K562 (cell line): ENCODE measurements at regions not wholly inside any gene's neighbourhood (a gene's known extent, or its start where the extent isn't known, plus 50 kb on each side); places are given as distances from the start of the nearest gene placed in this dataset.

Experiments
- ATAC-seq: fragments of 200-7000 bp; cut with Tn5 transposase; 3 replicates; pipeline ENCODE4 v1.9.1; 2020; ENCODE audit warnings: moderate library complexity
- BruUV-seq: library from RNA; stranded (reverse); fragments of 400-500 nt; replicated peaks from 2 replicates; lab custom pipeline; 2021; lab: Mats Ljungman, UMichigan
- CTCF ChIA-PET: fragments of 300-600 bp; formaldehyde crosslinking; extraction: SDS; loops from one replicate; lab custom pipeline; 2021; ENCODE audit warnings: low intra/inter-chr PET ratio; lab: Yijun Ruan, JAX
- POLR2A ChIA-PET: fragments of 300-600, 350-650 bp; sonication (Branson Sonifier 250); formaldehyde crosslinking; extraction: SDS; loops from one replicate; lab custom pipeline; 2021; ENCODE audit warnings: antibody characterized with exemption, inconsistent platforms; lab: Yijun Ruan, JAX
- DNase-seq, 4 experiments: peaks; one replicate each; pipeline versions ENCODE4 v3.0.0 to v3.0.0-alpha.2; 2011 to 2018; ENCODE audit warnings: low spot score in 3 of 4, mixed read lengths in 3 of 4; ENCODE audit errors: extremely low read depth in 1 of 4
- FAIRE-seq: peaks from 2 replicates; lab custom pipeline; 2011; peaks lifted over from hg19 to GRCh38; lab: Jason Lieb, UNC
- H2AFZ ChIP-seq: 2 replicates; pipeline ENCODE4 v1.6.0; 2011; ENCODE audit warnings: low read depth, low read length, control low read depth, inconsistent platforms
- H3K27ac ChIP-seq: fragments of 200-600 bp; 3 replicates; pipeline ENCODE4 v1.8.0; 2011; ENCODE audit warnings: low read depth, mild to moderate bottlenecking, control low read depth, inconsistent platforms, low read length, moderate library complexity, mixed read lengths; ENCODE audit errors: extremely low read depth
- H3K27me3 ChIP-seq, 2 experiments: fragments of 300-600 bp in 1 of 2; 2 replicates in 1 of 2; 3 replicates in 1 of 2; pipeline versions ENCODE4 v1.6.0 to v1.8.0; 2011; ENCODE audit warnings: inconsistent platforms in 2 of 2, low read length in 2 of 2, mild to moderate bottlenecking in 1 of 2, mixed read lengths in 1 of 2, moderate library complexity in 1 of 2; ENCODE audit not compliant: control insufficient read depth in 2 of 2, insufficient read depth in 2 of 2
- H3K36me3 ChIP-seq: fragments of 300-600 bp; 3 replicates; pipeline ENCODE4 v1.8.0; 2011; ENCODE audit warnings: mild to moderate bottlenecking, low read length, inconsistent platforms; ENCODE audit not compliant: control insufficient read depth, insufficient read depth
- H3K4me1 ChIP-seq, 2 experiments: fragments of 200-600 bp in 1 of 2; replicated peaks in 1 of 2; 2 replicates in 1 of 2; 3 replicates in 1 of 2; pipeline versions ENCODE4 v1.5.1 to v1.8.0; 2011; ENCODE audit warnings: inconsistent platforms in 2 of 2, low read length in 2 of 2, mild to moderate bottlenecking in 1 of 2, mixed read lengths in 1 of 2, moderate library complexity in 1 of 2; ENCODE audit not compliant: control insufficient read depth in 2 of 2, insufficient read depth in 2 of 2
- H3K4me2 ChIP-seq: 2 replicates; pipeline ENCODE4 v1.6.1; 2011; ENCODE audit warnings: low read length, control low read depth, inconsistent platforms, mixed read lengths; ENCODE audit not compliant: insufficient read depth
- H3K4me3 ChIP-seq: fragments of 200-600 bp; sonication (generic), shearing (Covaris generic); 2 replicates; pipeline ENCODE4 v1.5.1; 2016; ENCODE audit warnings: control low read depth, inconsistent platforms
- H3K79me2 ChIP-seq: fragments of 200-600 bp; 3 replicates; pipeline ENCODE4 v1.8.0; 2011; ENCODE audit warnings: low read length, inconsistent platforms; ENCODE audit not compliant: control insufficient read depth, insufficient read depth
- H3K9ac ChIP-seq, 2 experiments: 2 replicates each; pipeline versions ENCODE4 v1.6.0 to v1.6.1; 2011; ENCODE audit warnings: low read depth in 2 of 2, low read length in 2 of 2, control low read depth in 1 of 2, inconsistent platforms in 1 of 2, mild to moderate bottlenecking in 1 of 2, mixed read lengths in 1 of 2; ENCODE audit not compliant: insufficient read depth in 1 of 2
- H3K9me1 ChIP-seq: one replicate; pipeline ENCODE4 v1.6.0; 2011; ENCODE audit warnings: inconsistent platforms, mild to moderate bottlenecking, low read length, moderate library complexity; ENCODE audit not compliant: control insufficient read depth, insufficient read depth
- H3K9me3 ChIP-seq: replicated peaks from 2 replicates; pipeline ENCODE4 v1.5.1; 2011; ENCODE audit warnings: low read depth, low read length, inconsistent platforms; ENCODE audit not compliant: control insufficient read depth, insufficient read depth
- H4K20me1 ChIP-seq: replicated peaks from 2 replicates; pipeline ENCODE4 v1.6.1; 2011; ENCODE audit warnings: low read length, inconsistent platforms, mixed read lengths; ENCODE audit not compliant: control insufficient read depth, insufficient read depth
- FOSL1 ChIP-seq: fragments of 200-800 bp; sonication (Bioruptor generic); conservative IDR thresholded peaks from 2 replicates; pipeline ENCODE4 v1.6.1; 2016; ENCODE audit warnings: missing genetic modification characterization, missing compliant biosample characterization
- FOXJ3 ChIP-seq: sonication (generic); formaldehyde crosslinking; IDR thresholded peaks from 2 replicates; pipeline ENCODE4 v1.4.0; 2020; ENCODE audit warnings: mild to moderate bottlenecking, missing genetic modification reagents
- KDM5B ChIP-seq: fragments of 200-600 bp; sonication (generic); IDR thresholded peaks from 2 replicates; pipeline ENCODE4 v1.6.1; 2012; ENCODE audit warnings: low read depth, mild to moderate bottlenecking, moderate library complexity, low read length, control low read depth, inconsistent platforms; ENCODE audit not compliant: insufficient replicate concordance
- KLF6 ChIP-seq: fragments of 250-450 bp; sonication (Bioruptor Pico); IDR thresholded peaks from 2 replicates; pipeline ENCODE4 v1.4.0; 2020; ENCODE audit warnings: mild to moderate bottlenecking, moderate library complexity, borderline replicate concordance
- RBM25 ChIP-seq: fragments of 200-400 bp; formaldehyde crosslinking; IDR thresholded peaks from 2 replicates; pipeline ENCODE4 v1.6.1; 2018; ENCODE audit warnings: low read length, low read depth, moderate library complexity; ENCODE audit not compliant: severe bottlenecking
- SRSF3 ChIP-seq: fragments of 200-400 bp; formaldehyde crosslinking; IDR thresholded peaks from 2 replicates; pipeline ENCODE4 v1.6.1; 2016; ENCODE audit warnings: mild to moderate bottlenecking, low read length, moderate library complexity; ENCODE audit not compliant: insufficient read depth
- TAF7 ChIP-seq: fragments of 450-650 bp; IDR thresholded peaks from 2 replicates; pipeline ENCODE4 v1.6.1; 2016; ENCODE audit warnings: missing genetic modification characterization, missing compliant biosample characterization
- XRCC5 ChIP-seq: fragments of 200-400 bp; formaldehyde crosslinking; IDR thresholded peaks from 2 replicates; pipeline ENCODE4 v1.6.1; 2017; ENCODE audit warnings: low read depth, mild to moderate bottlenecking, low read length
- ZFP30 ChIP-seq: fragments of 250-450 bp; sonication (Bioruptor Pico); IDR thresholded peaks from 2 replicates; pipeline ENCODE4 v1.8.0; 2022; ENCODE audit warnings: moderate library complexity, mild to moderate bottlenecking, inconsistent platforms, borderline replicate concordance
- WGBS: fragments of 100-300 bp; shearing (Covaris generic); methylation state at CpG from one replicate; pipeline ENCODE4 v1.1.6; 2016; ENCODE audit warnings: low coverage, mixed read lengths; ENCODE audit not compliant: insufficient coverage; ENCODE audit errors: missing lambda C conversion rate; 5-methylcytosine and 5-hydroxymethylcytosine counted together
- in situ Hi-C: fragments of 300-500 bp; cut with MboI; formaldehyde crosslinking; loops from 4 replicates; pipeline ENCODE4 v1.15.0; 2018; ENCODE audit warnings: inconsistent platforms, mixed read lengths
- intact Hi-C: fragments of 100-400 bp; cut with micrococcal nuclease; formaldehyde crosslinking; loops from 2 replicates; pipeline ENCODE4 v1.14.2; 2022
- TF ChIP-seq, protein P1 (sequence below): sonication (generic); formaldehyde crosslinking; IDR thresholded peaks from 2 replicates; pipeline ENCODE4 v1.8.1; 2022; ENCODE audit warnings: missing genetic modification reagents
- TF ChIP-seq, protein P2 (sequence below): fragments of 450-650 bp; IDR thresholded peaks from 2 replicates; pipeline ENCODE4 v1.6.1; 2016; ENCODE audit warnings: low read depth, mild to moderate bottlenecking, moderate library complexity
- TF ChIP-seq, protein P3 (sequence below): fragments of 250-450 bp; sonication (Bioruptor Pico); IDR thresholded peaks from 2 replicates; pipeline ENCODE4 v1.8.0; 2021; ENCODE audit warnings: moderate library complexity, mild to moderate bottlenecking, inconsistent platforms
- TF ChIP-seq, protein P4 (sequence below): fragments of 450-650 bp; IDR thresholded peaks from 2 replicates; pipeline ENCODE4 v1.6.1; 2016; ENCODE audit warnings: mild to moderate bottlenecking
- TF ChIP-seq, protein P5 (sequence below): fragments of 450-650 bp; formaldehyde crosslinking; IDR thresholded peaks from 2 replicates; pipeline ENCODE4 v1.4.0; 2022; ENCODE audit warnings: mild to moderate bottlenecking, moderate library complexity

DNA sequence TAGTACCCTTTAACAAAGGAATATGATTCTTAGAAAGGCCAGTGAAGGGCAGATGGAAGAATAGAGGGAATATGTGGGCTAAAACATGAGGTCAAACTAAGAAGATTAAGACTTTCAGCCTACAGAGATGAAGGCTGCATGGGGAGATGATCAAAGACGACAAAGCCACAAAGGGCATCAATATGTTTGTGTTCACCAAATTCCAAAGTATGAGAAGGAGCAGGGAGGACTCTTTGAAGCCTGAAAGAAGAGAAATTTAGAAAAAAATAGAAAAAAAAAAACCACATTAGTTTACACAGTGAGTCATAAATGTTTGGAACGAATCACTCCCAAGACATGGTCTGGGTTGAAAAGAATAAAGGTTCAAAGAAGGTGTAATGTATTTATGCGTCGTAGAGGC lies 131.8 kb downstream of the NEDD1 start (continued):
- TF ChIP-seq, protein P1, sequence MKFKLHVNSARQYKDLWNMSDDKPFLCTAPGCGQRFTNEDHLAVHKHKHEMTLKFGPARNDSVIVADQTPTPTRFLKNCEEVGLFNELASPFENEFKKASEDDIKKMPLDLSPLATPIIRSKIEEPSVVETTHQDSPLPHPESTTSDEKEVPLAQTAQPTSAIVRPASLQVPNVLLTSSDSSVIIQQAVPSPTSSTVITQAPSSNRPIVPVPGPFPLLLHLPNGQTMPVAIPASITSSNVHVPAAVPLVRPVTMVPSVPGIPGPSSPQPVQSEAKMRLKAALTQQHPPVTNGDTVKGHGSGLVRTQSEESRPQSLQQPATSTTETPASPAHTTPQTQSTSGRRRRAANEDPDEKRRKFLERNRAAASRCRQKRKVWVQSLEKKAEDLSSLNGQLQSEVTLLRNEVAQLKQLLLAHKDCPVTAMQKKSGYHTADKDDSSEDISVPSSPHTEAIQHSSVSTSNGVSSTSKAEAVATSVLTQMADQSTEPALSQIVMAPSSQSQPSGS (CRISPR knock-in tag), result no peak

DNA sequence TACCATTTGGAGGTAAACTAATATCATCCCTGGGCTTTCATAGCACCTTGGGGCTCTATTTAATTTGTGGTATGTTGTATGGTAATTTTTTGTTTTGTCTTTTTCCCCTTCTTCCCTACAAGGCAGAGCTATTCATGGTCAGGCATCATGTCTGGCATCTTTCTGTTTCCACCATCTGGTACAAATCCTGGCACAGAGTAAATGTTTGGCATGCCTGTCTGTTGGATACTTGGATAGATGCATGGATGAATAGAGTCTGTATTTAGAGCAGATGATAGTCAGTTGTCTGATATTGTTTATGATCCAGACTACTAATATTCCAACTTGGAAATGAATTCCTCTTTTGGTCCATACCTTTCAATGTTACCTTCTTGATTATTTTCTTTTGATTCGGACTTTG lies 139.8 kb downstream of the NEDD1 start:
- Histone ChIP-seq H3K9me3 (no peaks in the 10 kb centered on the region), H3K9me1 (no peaks in the 10 kb centered on the region), H3K79me2 (no peaks in the 10 kb centered on the region), H3K4me1 (no peaks in the 10 kb centered on the region), H3K4me2 (no peak overlapping the region), H3K9ac (no peak overlapping the region), H3K4me3 (no peak overlapping the region), H4K20me1 (no peaks in the 10 kb centered on the region), H2AFZ (no peak overlapping the region), H3K36me3 (no peaks in the 10 kb centered on the region), H3K27ac (no peak overlapping the region), H3K27me3 (no peaks in the 10 kb centered on the region)
- CTCF ChIA-PET, result no interaction called here
- POLR2A ChIA-PET, result no interaction called here
- BruUV-seq, result no TSS peak
- FAIRE-seq (no peak), DNase-seq (no peak), ATAC-seq (no peak)
- in situ Hi-C loops, result no loop called here
- WGBS, result 0% methylated on average over 1 of the region's 1 CpG
- intact Hi-C loops, result no loop called here
- no peak for TF ChIP-seq XRCC5
- TF ChIP-seq, protein P2, sequence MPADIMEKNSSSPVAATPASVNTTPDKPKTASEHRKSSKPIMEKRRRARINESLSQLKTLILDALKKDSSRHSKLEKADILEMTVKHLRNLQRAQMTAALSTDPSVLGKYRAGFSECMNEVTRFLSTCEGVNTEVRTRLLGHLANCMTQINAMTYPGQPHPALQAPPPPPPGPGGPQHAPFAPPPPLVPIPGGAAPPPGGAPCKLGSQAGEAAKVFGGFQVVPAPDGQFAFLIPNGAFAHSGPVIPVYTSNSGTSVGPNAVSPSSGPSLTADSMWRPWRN, result no peak
- no peak for TF ChIP-seq TAF7 (tag)
- TF ChIP-seq FOSL1 (tag), result no peak
- no peak for TF ChIP-seq RBM25
- no peak for TF ChIP-seq KDM5B
- no peak for TF ChIP-seq ZFP30 (CRISPR knock-in tag)
- TF ChIP-seq FOXJ3 (CRISPR knock-in tag), result no peak
- TF ChIP-seq, protein P3, sequence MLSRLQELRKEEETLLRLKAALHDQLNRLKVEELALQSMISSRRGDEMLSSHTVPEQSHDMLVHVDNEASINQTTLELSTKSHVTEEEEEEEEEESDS (CRISPR knock-in tag), result no peak
- no peak for TF ChIP-seq KLF6
- TF ChIP-seq, protein P4, sequence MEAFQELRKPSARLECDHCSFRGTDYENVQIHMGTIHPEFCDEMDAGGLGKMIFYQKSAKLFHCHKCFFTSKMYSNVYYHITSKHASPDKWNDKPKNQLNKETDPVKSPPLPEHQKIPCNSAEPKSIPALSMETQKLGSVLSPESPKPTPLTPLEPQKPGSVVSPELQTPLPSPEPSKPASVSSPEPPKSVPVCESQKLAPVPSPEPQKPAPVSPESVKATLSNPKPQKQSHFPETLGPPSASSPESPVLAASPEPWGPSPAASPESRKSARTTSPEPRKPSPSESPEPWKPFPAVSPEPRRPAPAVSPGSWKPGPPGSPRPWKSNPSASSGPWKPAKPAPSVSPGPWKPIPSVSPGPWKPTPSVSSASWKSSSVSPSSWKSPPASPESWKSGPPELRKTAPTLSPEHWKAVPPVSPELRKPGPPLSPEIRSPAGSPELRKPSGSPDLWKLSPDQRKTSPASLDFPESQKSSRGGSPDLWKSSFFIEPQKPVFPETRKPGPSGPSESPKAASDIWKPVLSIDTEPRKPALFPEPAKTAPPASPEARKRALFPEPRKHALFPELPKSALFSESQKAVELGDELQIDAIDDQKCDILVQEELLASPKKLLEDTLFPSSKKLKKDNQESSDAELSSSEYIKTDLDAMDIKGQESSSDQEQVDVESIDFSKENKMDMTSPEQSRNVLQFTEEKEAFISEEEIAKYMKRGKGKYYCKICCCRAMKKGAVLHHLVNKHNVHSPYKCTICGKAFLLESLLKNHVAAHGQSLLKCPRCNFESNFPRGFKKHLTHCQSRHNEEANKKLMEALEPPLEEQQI, result no peak
- TF ChIP-seq, protein P5, sequence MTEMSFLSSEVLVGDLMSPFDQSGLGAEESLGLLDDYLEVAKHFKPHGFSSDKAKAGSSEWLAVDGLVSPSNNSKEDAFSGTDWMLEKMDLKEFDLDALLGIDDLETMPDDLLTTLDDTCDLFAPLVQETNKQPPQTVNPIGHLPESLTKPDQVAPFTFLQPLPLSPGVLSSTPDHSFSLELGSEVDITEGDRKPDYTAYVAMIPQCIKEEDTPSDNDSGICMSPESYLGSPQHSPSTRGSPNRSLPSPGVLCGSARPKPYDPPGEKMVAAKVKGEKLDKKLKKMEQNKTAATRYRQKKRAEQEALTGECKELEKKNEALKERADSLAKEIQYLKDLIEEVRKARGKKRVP, result no peak
- no peak for TF ChIP-seq SRSF3
